ENCODE measurements at regions not wholly inside any gene's neighbourhood (a gene's known extent, or its start where the extent isn't known, plus 50 kb on each side); places are given as distances from the start of the nearest gene placed in this dataset.

DNA sequence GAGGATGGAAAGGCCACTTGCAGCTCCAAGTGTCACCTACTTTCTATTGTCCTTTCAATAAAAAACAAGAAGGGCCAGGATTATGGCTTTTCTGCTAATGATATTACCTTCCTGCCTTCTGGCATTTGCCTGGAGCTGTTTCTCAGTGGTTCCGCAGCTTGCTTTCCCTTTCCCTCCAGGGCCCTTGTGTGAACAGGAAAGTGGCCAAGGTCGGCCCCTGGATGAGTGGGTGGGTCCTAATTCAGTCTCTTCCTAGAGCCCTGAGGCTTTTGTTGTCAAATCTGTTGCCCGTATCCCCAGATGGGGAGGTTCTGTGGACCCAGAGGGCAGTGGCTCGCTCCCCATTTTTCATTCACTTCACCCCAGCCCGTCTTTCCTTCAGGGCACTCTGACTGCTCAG lies 64.2 kb upstream of the UMPS start:
- TF ChIP-seq, protein P1, sequence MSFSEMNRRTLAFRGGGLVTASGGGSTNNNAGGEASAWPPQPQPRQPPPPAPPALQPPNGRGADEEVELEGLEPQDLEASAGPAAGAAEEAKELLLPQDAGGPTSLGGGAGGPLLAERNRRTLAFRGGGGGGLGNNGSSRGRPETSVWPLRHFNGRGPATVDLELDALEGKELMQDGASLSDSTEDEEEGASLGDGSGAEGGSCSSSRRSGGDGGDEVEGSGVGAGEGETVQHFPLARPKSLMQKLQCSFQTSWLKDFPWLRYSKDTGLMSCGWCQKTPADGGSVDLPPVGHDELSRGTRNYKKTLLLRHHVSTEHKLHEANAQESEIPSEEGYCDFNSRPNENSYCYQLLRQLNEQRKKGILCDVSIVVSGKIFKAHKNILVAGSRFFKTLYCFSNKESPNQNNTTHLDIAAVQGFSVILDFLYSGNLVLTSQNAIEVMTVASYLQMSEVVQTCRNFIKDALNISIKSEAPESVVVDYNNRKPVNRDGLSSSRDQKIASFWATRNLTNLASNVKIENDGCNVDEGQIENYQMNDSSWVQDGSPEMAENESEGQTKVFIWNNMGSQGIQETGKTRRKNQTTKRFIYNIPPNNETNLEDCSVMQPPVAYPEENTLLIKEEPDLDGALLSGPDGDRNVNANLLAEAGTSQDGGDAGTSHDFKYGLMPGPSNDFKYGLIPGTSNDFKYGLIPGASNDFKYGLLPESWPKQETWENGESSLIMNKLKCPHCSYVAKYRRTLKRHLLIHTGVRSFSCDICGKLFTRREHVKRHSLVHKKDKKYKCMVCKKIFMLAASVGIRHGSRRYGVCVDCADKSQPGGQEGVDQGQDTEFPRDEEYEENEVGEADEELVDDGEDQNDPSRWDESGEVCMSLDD (CRISPR knock-in tag; IDR thresholded peaks at IDR 0.05; ENCODE audit: borderline replicate concordance): no peak
- TF ChIP-seq ZNF180 (CRISPR knock-in tag; IDR thresholded peaks at IDR 0.05; ENCODE audit: borderline replicate concordance, low read depth) (no peak), ZBTB1 (CRISPR knock-in tag; IDR thresholded peaks at IDR 0.05; ENCODE audit: borderline replicate concordance) (no peak), NBN (conservative IDR thresholded peaks at IDR 0.05) (no peak), TCF12 (IDR thresholded peaks at IDR 0.05) (no peak), TCF12 (CRISPR knock-in tag; IDR thresholded peaks at IDR 0.05) (no peak), EZH2 (conservative IDR thresholded peaks at IDR 0.05; ENCODE audit: low read depth, low read length) (no peak)
- TF ChIP-seq, protein P2, sequence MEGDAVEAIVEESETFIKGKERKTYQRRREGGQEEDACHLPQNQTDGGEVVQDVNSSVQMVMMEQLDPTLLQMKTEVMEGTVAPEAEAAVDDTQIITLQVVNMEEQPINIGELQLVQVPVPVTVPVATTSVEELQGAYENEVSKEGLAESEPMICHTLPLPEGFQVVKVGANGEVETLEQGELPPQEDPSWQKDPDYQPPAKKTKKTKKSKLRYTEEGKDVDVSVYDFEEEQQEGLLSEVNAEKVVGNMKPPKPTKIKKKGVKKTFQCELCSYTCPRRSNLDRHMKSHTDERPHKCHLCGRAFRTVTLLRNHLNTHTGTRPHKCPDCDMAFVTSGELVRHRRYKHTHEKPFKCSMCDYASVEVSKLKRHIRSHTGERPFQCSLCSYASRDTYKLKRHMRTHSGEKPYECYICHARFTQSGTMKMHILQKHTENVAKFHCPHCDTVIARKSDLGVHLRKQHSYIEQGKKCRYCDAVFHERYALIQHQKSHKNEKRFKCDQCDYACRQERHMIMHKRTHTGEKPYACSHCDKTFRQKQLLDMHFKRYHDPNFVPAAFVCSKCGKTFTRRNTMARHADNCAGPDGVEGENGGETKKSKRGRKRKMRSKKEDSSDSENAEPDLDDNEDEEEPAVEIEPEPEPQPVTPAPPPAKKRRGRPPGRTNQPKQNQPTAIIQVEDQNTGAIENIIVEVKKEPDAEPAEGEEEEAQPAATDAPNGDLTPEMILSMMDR (CRISPR knock-in tag; IDR thresholded peaks at IDR 0.05): no peak
- TF ChIP-seq, protein P3, sequence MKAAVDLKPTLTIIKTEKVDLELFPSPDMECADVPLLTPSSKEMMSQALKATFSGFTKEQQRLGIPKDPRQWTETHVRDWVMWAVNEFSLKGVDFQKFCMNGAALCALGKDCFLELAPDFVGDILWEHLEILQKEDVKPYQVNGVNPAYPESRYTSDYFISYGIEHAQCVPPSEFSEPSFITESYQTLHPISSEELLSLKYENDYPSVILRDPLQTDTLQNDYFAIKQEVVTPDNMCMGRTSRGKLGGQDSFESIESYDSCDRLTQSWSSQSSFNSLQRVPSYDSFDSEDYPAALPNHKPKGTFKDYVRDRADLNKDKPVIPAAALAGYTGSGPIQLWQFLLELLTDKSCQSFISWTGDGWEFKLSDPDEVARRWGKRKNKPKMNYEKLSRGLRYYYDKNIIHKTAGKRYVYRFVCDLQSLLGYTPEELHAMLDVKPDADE (CRISPR knock-in tag; IDR thresholded peaks at IDR 0.05): no peak

All from HepG2 (cell line).